GM20000 (cell line): ENCODE measurements at regions not wholly inside any gene's neighbourhood (a gene's known extent, or its start where the extent isn't known, plus 50 kb on each side); places are given as distances from the start of the nearest gene placed in this dataset.

Experiments used
- DNase-seq: peaks from one replicate; pipeline ENCODE4 v3.0.0; 2012; ENCODE audit warnings: low spot score
- CTCF ChIP-seq: IDR thresholded peaks from 2 replicates; pipeline ENCODE4 v1.5.1; 2012; ENCODE audit warnings: mild to moderate bottlenecking, control low read depth; ENCODE audit errors: extremely low read depth, missing control alignments

- no peak for TF ChIP-seq CTCF
- DNase-seq: no peak
These were observed 479.0 kb downstream of the CAAP1 start for GRCh38 chr9:26413611-26414010.

- TF ChIP-seq CTCF: no peak
- no peak for DNase-seq
These were observed 480.2 kb downstream of the CAAP1 start for GRCh38 chr9:26412446-26412845.

- DNase-seq: no peak
These were observed 485.9 kb downstream of the CAAP1 start for GRCh38 chr9:26406676-26407075.

GRCh38 chr9:26399556-26399955 is 493.0 kb downstream of the CAAP1 start:
- no peak for TF ChIP-seq CTCF
- no peak for DNase-seq

More at GRCh38 chr9:26406676-26407075, 485.9 kb downstream of the CAAP1 start:
- TF ChIP-seq CTCF: no peak

- TF ChIP-seq CTCF: no peak
- no peak for DNase-seq
These were observed 498.6 kb downstream of the CAAP1 start for GRCh38 chr9:26394025-26394424.

- TF ChIP-seq CTCF: no peak
- no peak for DNase-seq
These were observed 500.0 kb downstream of the CAAP1 start for GRCh38 chr9:26392639-26393038.

GRCh38 chr9:26391036-26391435 is 501.6 kb downstream of the CAAP1 start:
- TF ChIP-seq CTCF: no peak
- no peak for DNase-seq
